HG02981 (cell line): ENCODE measurements at regions not wholly inside any gene's neighbourhood (a gene's known extent, or its start where the extent isn't known, plus 50 kb on each side); places are given as distances from the start of the nearest gene placed in this dataset.

ENCODE experiments used
- ATAC-seq: cut with Tn5 transposase; IDR thresholded peaks from one replicate; pipeline ENCODE4 v1.9.1; 2021; ENCODE audit warnings: mild to moderate bottlenecking, moderate library complexity; ENCODE audit not compliant: unreplicated experiment

GRCh38 chr10:44064987-44065787, 319.7 kb downstream of the CXCL12 start:
- no peak for ATAC-seq

GRCh38 chr10:44064317-44064716, 320.6 kb downstream of the CXCL12 start:
- no peak for ATAC-seq

- ATAC-seq: no peak
Observed at GRCh38 chr10:44063686-44064085, 321.2 kb downstream of the CXCL12 start.

- ATAC-seq: no peak
Observed at GRCh38 chr10:44060719-44061118, 324.2 kb downstream of the CXCL12 start.

DNA sequence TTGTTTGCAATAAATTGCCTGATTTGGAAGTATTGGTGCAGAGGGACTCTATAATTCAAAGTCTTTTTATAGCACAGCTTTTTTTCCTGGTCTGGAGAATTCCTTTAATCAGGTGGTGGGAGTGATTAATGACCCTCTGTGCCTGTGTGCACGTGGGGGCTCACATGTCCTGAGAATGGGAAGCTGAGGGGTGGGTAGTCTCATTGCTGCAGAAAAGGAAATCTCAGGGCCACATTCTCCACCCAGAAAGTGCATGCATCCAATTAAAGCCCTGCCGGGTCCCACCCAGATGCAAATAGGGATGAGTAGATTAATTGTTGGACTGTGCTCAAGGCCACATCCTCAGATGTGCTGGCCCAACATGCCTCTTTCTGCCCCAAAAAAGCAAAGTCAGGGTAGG, 324.7 kb downstream of the CXCL12 start:
- no peak for ATAC-seq

- no peak for ATAC-seq
Observed at GRCh38 chr10:44058259-44058658, 326.6 kb downstream of the CXCL12 start.

GRCh38 chr10:44056967-44057805, 327.7 kb downstream of the CXCL12 start:
- no peak for ATAC-seq

DNA sequence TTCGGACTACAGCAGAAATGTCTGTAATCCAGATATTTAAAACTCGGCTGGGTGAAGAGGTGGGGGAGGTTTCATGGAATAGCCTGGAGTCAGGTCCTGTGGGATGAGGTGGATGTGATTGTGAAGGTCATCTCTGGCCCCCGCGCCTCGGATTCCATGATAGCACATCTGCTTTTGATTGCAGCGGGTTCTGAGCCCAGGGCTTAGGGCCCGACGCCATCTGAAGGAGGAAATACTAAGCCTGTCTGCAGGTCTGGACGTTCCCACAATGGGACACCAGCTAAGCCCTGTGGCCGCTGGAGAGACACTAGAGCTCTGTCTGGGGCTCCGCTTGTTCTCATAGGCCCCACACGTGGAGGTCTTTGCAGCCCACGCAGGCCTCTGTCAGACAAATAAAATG, 328.7 kb downstream of the CXCL12 start:
- no peak for ATAC-seq

DNA sequence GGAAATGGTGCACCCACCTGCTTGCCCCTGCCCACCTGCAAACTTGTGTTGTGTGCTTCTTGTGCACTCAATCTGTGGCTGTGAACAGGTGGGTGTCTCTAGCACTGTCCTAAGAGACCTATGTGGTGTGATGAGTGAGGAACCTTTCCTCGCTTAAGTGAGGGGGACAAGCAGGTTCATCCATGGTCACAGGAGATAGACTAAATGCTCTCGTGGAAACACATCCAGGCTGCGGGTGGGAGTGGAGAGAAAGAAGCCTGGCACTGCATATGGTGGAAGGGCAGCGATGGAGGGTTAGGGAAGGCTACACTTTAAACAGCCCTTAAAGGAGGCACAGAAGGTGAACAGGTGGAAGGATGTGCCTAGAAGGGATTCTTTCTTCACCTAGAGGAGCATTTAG, 330.9 kb downstream of the CXCL12 start:
- ATAC-seq: no peak

DNA sequence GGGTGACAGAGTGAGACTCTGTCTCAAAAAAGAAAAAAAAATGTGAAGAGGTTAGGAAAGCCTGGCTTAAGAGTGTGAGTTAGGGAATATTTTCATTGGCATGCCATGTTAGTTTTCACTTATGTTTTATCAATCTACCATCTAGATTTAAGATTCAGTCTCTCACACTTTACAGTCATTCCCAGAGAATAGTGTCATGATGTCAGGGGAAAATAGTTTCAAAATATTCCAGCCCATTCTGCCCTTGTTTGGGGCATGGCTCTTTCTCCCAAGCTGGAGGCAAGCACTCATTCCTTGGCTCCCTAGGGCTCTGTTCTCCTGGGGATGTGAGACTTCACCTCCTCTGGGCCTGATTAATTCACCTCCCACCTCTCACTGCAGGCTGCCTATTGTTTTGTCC, 331.5 kb downstream of the CXCL12 start:
- no peak for ATAC-seq

- no peak for ATAC-seq
Observed at GRCh38 chr10:44051584-44052385, 333.1 kb downstream of the CXCL12 start.

DNA sequence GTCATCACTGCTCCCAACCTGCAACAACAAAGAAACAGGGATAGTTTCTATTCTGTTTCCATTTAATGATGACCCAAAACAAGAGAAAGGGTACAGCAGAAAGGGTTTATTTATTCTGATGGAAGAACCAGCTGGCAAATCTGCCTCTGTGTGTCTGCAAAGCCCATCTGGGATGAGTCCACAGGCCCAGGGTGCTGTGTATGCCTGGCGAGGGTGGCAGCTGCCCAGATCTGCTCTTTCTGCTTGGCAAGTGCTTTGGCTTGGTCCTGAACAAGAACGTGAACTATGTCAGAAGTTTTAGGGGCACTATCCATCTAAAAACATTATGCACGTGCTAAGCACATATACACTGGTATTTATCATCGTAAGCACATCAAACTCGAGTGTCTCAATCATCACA, 333.8 kb downstream of the CXCL12 start:
- ATAC-seq: no peak

DNA sequence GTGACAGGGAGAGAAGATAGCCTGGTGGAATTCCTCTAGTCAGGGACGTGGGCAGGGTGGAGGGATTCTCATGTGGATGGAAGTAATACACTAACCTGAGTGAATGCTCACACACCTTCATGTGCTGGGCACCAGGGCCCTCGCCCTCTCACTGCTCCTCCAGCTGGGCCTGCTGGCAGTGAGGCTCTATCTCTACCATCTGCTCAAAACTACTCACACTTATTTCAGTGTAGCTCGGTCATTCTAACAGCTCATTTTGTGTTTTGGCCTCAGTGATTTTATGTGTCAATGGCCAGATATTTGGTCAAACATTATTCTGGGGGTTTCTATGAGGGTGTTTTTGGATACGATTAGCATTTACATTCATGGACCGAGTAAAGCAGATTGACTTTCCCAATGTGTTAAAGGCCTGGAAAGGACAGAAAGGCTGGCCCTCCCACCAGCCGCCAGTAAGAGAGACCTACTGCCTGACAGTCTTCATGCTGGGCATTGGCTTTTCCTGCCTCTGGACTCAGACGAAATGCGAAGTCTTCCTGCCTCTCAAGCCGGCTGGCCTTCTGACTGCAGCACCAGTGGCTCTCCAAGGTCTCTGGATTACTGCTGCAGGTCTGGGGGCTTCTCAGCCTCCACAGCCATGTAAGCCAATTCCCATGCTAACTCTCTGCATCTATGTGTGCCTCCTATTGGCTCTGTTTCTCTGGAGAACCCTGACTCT, 335.4 kb downstream of the CXCL12 start:
- ATAC-seq: no peak

GRCh38 chr10:44047361-44047760, 337.5 kb downstream of the CXCL12 start:
- ATAC-seq: no peak

- no peak for ATAC-seq
Observed at GRCh38 chr10:44046605-44047004, 338.3 kb downstream of the CXCL12 start.

DNA sequence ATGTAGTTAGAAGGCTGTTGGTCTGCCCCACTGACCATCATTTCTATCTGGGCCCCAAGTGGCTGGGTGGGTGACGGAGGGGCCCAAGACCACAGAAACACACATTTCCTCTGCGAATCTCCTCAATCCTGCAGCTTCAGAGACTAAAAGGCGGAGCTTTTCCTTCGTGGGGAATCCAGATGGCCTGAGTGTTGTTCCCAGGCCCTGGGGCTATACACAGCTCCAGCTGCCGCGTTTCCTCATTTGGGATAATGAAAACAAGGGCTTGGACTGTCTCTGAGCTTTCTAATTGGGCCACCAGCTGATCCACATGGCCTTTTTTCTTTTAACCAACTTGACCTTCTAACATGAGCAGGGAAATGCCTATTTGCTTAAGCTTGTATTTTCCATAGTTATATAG, 339.9 kb downstream of the CXCL12 start:
- ATAC-seq: no peak

GRCh38 chr10:44044549-44044948, 340.3 kb downstream of the CXCL12 start:
- ATAC-seq: no peak

GRCh38 chr10:44043646-44044375, 341.1 kb downstream of the CXCL12 start:
- ATAC-seq: no peak

- no peak for ATAC-seq
Observed at GRCh38 chr10:44042926-44043602, 341.8 kb downstream of the CXCL12 start.
